ENCODE measurements at regions not wholly inside any gene's neighbourhood (a gene's known extent, or its start where the extent isn't known, plus 50 kb on each side); places are given as distances from the start of the nearest gene placed in this dataset.

- Histone ChIP-seq H3K36me3 (no peaks in the 10 kb centered on the region), H3K9me3 (no peaks in the 10 kb centered on the region), H3K4me3 (no peak overlapping the region), H3K4me1 (no peaks in the 10 kb centered on the region), H3K27me3 (no peaks in the 10 kb centered on the region), H3K27ac (no peak overlapping the region)
- no peak for TF ChIP-seq CTCF (IDR thresholded peaks at IDR 0.05)
- no peak for DNase-seq (ENCODE audit: low spot score)
These were observed 1399.5 kb downstream of the PCDH9 start for GRCh38 chr13:65830411-65831205.

DNA sequence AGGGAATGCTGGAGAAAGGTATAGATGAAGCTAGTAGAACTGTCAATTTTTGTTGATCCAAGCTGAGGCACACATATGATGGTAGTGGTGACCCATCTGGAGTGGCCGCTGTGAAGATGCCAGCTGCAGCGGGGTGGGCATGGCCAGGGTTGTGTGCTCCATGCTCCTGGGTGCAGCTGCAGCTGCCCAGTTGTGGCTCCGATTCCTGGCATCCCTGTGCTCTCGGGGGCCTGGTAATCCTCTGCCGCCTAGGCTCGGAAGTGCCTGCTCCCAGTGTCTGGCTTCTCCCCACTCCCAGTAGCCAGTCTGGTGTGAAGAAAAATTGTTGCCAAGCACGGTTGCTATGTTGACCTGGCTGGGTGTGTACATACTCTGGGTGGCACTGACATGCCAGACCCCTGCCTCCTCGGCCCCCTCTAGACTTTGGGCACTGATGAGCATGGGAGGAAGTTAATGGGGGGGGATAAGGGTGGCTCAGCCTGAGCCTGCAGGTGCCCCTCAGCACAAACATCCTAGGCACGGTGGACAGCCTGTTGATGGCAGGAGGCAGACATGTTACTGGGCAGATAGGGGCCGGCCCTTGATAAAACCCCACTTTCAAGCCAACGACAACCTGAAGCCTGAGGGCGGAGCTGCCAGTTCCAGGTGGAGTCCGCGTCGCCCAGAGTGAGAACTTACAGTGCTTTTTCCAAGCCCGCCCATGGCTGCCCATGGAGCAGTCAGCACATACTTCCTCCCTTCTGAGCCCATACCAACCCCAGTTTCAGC is 1400.7 kb downstream of the PCDH9 start:
- DNase-seq (ENCODE audit: low spot score): no peak
- Histone ChIP-seq H3K27me3 (no peaks in the 10 kb centered on the region), H3K4me1 (no peaks in the 10 kb centered on the region), H3K27ac (no peak overlapping the region), H3K4me3 (no peak overlapping the region), H3K36me3 (no peaks in the 10 kb centered on the region), H3K9me3 (no peaks in the 10 kb centered on the region)
- no peak for TF ChIP-seq CTCF (IDR thresholded peaks at IDR 0.05)

GRCh38 chr13:65826657-65827056 is 1403.5 kb downstream of the PCDH9 start:
- H3K9me3 ChIP-seq: no peaks in the 10 kb centered on the region

GRCh38 chr13:65825039-65825438 is 1405.1 kb downstream of the PCDH9 start:
- no peak for TF ChIP-seq CTCF (IDR thresholded peaks at IDR 0.05)
- Histone ChIP-seq H3K27ac (no peak overlapping the region), H3K9me3 (no peaks in the 10 kb centered on the region), H3K4me3 (no peak overlapping the region), H3K36me3 (no peaks in the 10 kb centered on the region), H3K4me1 (no peaks in the 10 kb centered on the region), H3K27me3 (no peaks in the 10 kb centered on the region)
- DNase-seq (ENCODE audit: low spot score): no peak

More at GRCh38 chr13:65826657-65827056, 1403.5 kb downstream of the PCDH9 start:
- H3K27me3 ChIP-seq: no peaks in the 10 kb centered on the region
- DNase-seq (ENCODE audit: low spot score): no peak
- H3K4me1 ChIP-seq: no peaks in the 10 kb centered on the region
- no peak for TF ChIP-seq CTCF (IDR thresholded peaks at IDR 0.05)
- H3K36me3 ChIP-seq: no peaks in the 10 kb centered on the region
- H3K4me3 ChIP-seq: no peak overlapping the region
- no peak overlapping the region for H3K27ac ChIP-seq

GRCh38 chr13:65808061-65808460 is 1422.1 kb downstream of the PCDH9 start:
- H3K27ac ChIP-seq: no peak overlapping the region
- no peaks in the 10 kb centered on the region for H3K9me3 ChIP-seq
- TF ChIP-seq CTCF (IDR thresholded peaks at IDR 0.05): no peak
- H3K36me3 ChIP-seq: no peaks in the 10 kb centered on the region
- no peaks in the 10 kb centered on the region for H3K4me1 ChIP-seq
- no peak for DNase-seq (ENCODE audit: low spot score)
- no peaks in the 10 kb centered on the region for H3K27me3 ChIP-seq
- H3K4me3 ChIP-seq: no peak overlapping the region
